Right lobe of liver (tissue), 6 donors: ENCODE measurements at regions not wholly inside any gene's neighbourhood (a gene's known extent, or its start where the extent isn't known, plus 50 kb on each side); places are given as distances from the start of the nearest gene placed in this dataset.

Source experiments
- ATAC-seq, 4 donors: fragments of 200-7000 bp; cut with Tn5 transposase; one replicate each; pipeline ENCODE4 v1.9.1; 2020; ENCODE audit warnings: mild to moderate bottlenecking in 4 of 4, moderate library complexity in 4 of 4
- DNase-seq, 3 donors: peaks; one replicate each; pipeline ENCODE4 v3.0.0-alpha.2; 2020
- H3K27ac ChIP-seq, 3 donors: fragments of 200-600 bp; one replicate each; pipeline ENCODE4 v1.8.0; 2022
- H3K27me3 ChIP-seq, 2 donors: fragments of 200-600 bp; one replicate each; pipeline ENCODE4 v1.8.0; 2022
- H3K36me3 ChIP-seq, 4 donors: fragments of 200-600 bp; sonication (generic) in 1 of 4; one replicate each; pipeline versions ENCODE4 v1.5.1 to v1.8.0; 2017 to 2022; ENCODE audit warnings: control low read depth in 1 of 4
- H3K4me1 ChIP-seq, 4 donors: fragments of 200-600 bp; sonication (generic) in 1 of 4; one replicate each; pipeline versions ENCODE4 v1.5.1 to v1.8.0; 2017 to 2022; ENCODE audit warnings: control low read depth in 1 of 4
- H3K4me3 ChIP-seq, 3 donors: fragments of 200-600 bp; one replicate each; pipeline ENCODE4 v1.8.0; 2022
- H3K9me3 ChIP-seq, 4 donors: fragments of 200-600 bp; sonication (generic) in 1 of 4; one replicate each; pipeline versions ENCODE4 v1.5.1 to v1.8.0; 2017 to 2022; ENCODE audit warnings: control low read depth in 1 of 4
- CTCF ChIP-seq, 4 donors: fragments of 200-600 bp in 3 of 4; fragments of 450-650 bp in 1 of 4; IDR thresholded peaks; one replicate each; pipeline versions ENCODE4 v1.5.1 to v1.8.0; 2016 to 2022; ENCODE audit warnings: antibody characterized with exemption in 4 of 4, mild to moderate bottlenecking in 2 of 4
- POLR2A ChIP-seq: fragments of 450-650 bp; IDR thresholded peaks from one replicate; pipeline ENCODE4 v1.6.1; 2017; ENCODE audit warnings: antibody characterized with exemption, mild to moderate bottlenecking
- WGBS: methylation state at CpG from one replicate; pipeline ENCODE4 v1.1.6; 2018; ENCODE audit warnings: low coverage, low lambda C conversion rate; ENCODE audit not compliant: insufficient coverage; ENCODE audit errors: missing lambda C conversion rate; 5-methylcytosine and 5-hydroxymethylcytosine counted together
- intact Hi-C, 2 donors: fragments of 100-400 bp; cut with DNase I; formaldehyde crosslinking; loops; one replicate each; pipeline versions ENCODE4 v1.11.2 to v1.14.1; 2022
- donor health status: DM: no; HTN: yes; CAD: no.
- donor health status: DM: no; HTN: no; CAD: no.
- donor health status: DM: no; HTN: no; CAD: no.
- donor health status: DM: no; HTN: yes; CAD: no.
- donor health status: DM: no; HTN: yes; CAD: no.

DNA sequence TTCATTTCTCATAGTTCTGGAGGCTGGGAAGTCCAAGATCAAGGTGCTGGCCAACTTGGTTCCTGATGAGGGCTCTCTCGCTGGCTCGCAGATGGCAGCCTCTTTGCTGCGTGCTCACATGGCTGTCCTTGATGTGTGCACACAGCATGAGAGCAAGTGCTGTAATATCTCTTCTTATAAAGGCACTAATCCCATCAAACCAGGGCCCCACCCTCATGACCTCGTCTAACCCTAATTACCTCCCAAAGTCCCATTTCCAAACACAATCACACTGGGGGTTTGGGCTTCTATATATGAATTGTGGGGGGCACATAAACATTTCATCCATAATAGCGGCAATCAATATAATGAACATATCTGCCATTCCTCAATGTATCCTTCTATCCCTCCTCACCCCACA, 1062.1 kb downstream of the BRD1 start:
- H3K4me1 ChIP-seq, result no peaks in the 10 kb centered on the region
- H3K4me3 ChIP-seq, result no peak overlapping the region
- H3K27me3 ChIP-seq, result no peaks in the 10 kb centered on the region
- no peak for TF ChIP-seq POLR2A
- TF ChIP-seq CTCF (IDR thresholded peaks at IDR 0.05), result no peak
- ATAC-seq, result no peak
- DNase-seq, result peak in 2 of 3 donors; percentile 14 to 35
- intact Hi-C loops, result no loop called here
- H3K36me3 ChIP-seq, result no peaks in the 10 kb centered on the region
- no peak overlapping the region for H3K27ac ChIP-seq
- no peaks in the 10 kb centered on the region for H3K9me3 ChIP-seq
- 71% methylated on average over 3 of the region's 5 CpGs for WGBS

GRCh38 chr22:48761546-48761945, 1066.1 kb downstream of the BRD1 start:
- Histone ChIP-seq H3K9me3 (no peaks in the 10 kb centered on the region), H3K4me1 (no peaks in the 10 kb centered on the region), H3K4me3 (no peak overlapping the region), H3K36me3 (no peaks in the 10 kb centered on the region), H3K27ac (no peak overlapping the region), H3K27me3 (no peaks in the 10 kb centered on the region)
- DNase-seq (peak in 1 of 3 donors; percentile 13), ATAC-seq (no peak)
- no peak for TF ChIP-seq POLR2A
- no peak for TF ChIP-seq CTCF (IDR thresholded peaks at IDR 0.05)
- intact Hi-C loops, result no loop called here
- 74% methylated on average over 9 of the region's 14 CpGs for WGBS

- Histone ChIP-seq H3K36me3 (no peaks in the 10 kb centered on the region), H3K4me1 (no peaks in the 10 kb centered on the region), H3K9me3 (no peaks in the 10 kb centered on the region), H3K4me3 (no peak overlapping the region), H3K27ac (no peak overlapping the region), H3K27me3 (no peaks in the 10 kb centered on the region)
- DNase-seq, result peak in 2 of 3 donors; percentile 23 to 24
- intact Hi-C loops, result no loop called here
- TF ChIP-seq POLR2A (no peak), CTCF (IDR thresholded peaks at IDR 0.05) (no peak)
- WGBS, result 62% methylated on average over 9 of the region's 19 CpGs
- no peak for ATAC-seq
Observed at GRCh38 chr22:48760481-48761390, 1066.9 kb downstream of the BRD1 start.

- no peaks in the 10 kb centered on the region for H3K4me1 ChIP-seq
- 76% methylated on average over 8 of the region's 22 CpGs for WGBS
- TF ChIP-seq CTCF (IDR thresholded peaks at IDR 0.05) (no peak), POLR2A (no peak)
- H3K27ac ChIP-seq, result no peak overlapping the region
- no peaks in the 10 kb centered on the region for H3K27me3 ChIP-seq
- DNase-seq (peak in 2 of 3 donors; percentile 31 to 38), ATAC-seq (no peak)
- H3K36me3 ChIP-seq, result no peaks in the 10 kb centered on the region
- intact Hi-C loops, result no loop called here
- no peaks in the 10 kb centered on the region for H3K9me3 ChIP-seq
- no peak overlapping the region for H3K4me3 ChIP-seq
Observed at GRCh38 chr22:48758881-48759875, 1068.5 kb downstream of the BRD1 start.
